Fibroblast of skin of scalp (primary cell): ENCODE measurements at regions not wholly inside any gene's neighbourhood (a gene's known extent, or its start where the extent isn't known, plus 50 kb on each side); places are given as distances from the start of the nearest gene placed in this dataset.
"Not testable (repeated sequence)": the region's sequence is repeated elsewhere in the genome, so short reads cannot be mapped to it uniquely, and the experiment has no call there.

ENCODE experiments used
- DNase-seq: peaks from one replicate; pipeline ENCODE4 v3.0.0-alpha.2; 2013

- no peak for DNase-seq
Observed at GRCh38 chr10:33496096-33496495, 161.6 kb upstream of the NRP1 start.

GRCh38 chr10:33494694-33495265, 160.3 kb upstream of the NRP1 start:
- DNase-seq = peak; percentile 22

- no peak for DNase-seq
Observed at GRCh38 chr10:33493978-33494377, 159.5 kb upstream of the NRP1 start.

- DNase-seq = no peak
Observed at GRCh38 chr10:33493497-33493896, 159.0 kb upstream of the NRP1 start.

GRCh38 chr10:33492701-33493345, 158.4 kb upstream of the NRP1 start:
- DNase-seq = peak; percentile 70

- DNase-seq = no peak
Observed at GRCh38 chr10:33489501-33490176, 155.2 kb upstream of the NRP1 start.

GRCh38 chr10:33487014-33487776, 152.7 kb upstream of the NRP1 start:
- peak; percentile 19 for DNase-seq

GRCh38 chr10:33485276-33485675, 150.8 kb upstream of the NRP1 start:
- no peak for DNase-seq

GRCh38 chr10:33484787-33485186, 150.3 kb upstream of the NRP1 start:
- DNase-seq = peak; percentile 91

GRCh38 chr10:33483816-33484190, 149.3 kb upstream of the NRP1 start:
- no peak for DNase-seq

- peak; percentile 43 for DNase-seq
Observed at GRCh38 chr10:33483124-33483815, 148.8 kb upstream of the NRP1 start.

- DNase-seq = no peak
Observed at GRCh38 chr10:33482486-33482885, 148.0 kb upstream of the NRP1 start.

GRCh38 chr10:33481184-33481583, 146.7 kb upstream of the NRP1 start:
- DNase-seq = no peak

- not testable (repeated sequence) for DNase-seq
Observed at GRCh38 chr10:33480417-33480816, 145.9 kb upstream of the NRP1 start.

GRCh38 chr10:33478675-33479125, 144.2 kb upstream of the NRP1 start:
- DNase-seq = no peak

- DNase-seq = no peak
Observed at GRCh38 chr10:33478089-33478674, 143.7 kb upstream of the NRP1 start.

GRCh38 chr10:33477291-33478088, 143.0 kb upstream of the NRP1 start:
- no peak for DNase-seq

GRCh38 chr10:33476757-33477273, 142.3 kb upstream of the NRP1 start:
- no peak for DNase-seq

- no peak for DNase-seq
Observed at GRCh38 chr10:33473688-33474087, 139.2 kb upstream of the NRP1 start.

- DNase-seq = not testable (repeated sequence)
Observed at GRCh38 chr10:33468006-33468405, 133.5 kb upstream of the NRP1 start.

GRCh38 chr10:33465747-33466146, 131.3 kb upstream of the NRP1 start:
- no peak for DNase-seq
